K562 (cell line): ENCODE measurements at regions not wholly inside any gene's neighbourhood (a gene's known extent, or its start where the extent isn't known, plus 50 kb on each side); places are given as distances from the start of the nearest gene placed in this dataset.
A peak's percentile ranks its signal among the peaks of the same experiment; 100 is the strongest.

Experiments
- ATAC-seq: fragments of 200-7000 bp; cut with Tn5 transposase; 3 replicates; pipeline ENCODE4 v1.9.1; 2020; ENCODE audit warnings: moderate library complexity
- BruUV-seq: library from RNA; stranded (reverse); fragments of 400-500 nt; replicated peaks from 2 replicates; lab custom pipeline; 2021; lab: Mats Ljungman, UMichigan
- CTCF ChIA-PET: fragments of 300-600 bp; formaldehyde crosslinking; extraction: SDS; loops from one replicate; lab custom pipeline; 2021; ENCODE audit warnings: low intra/inter-chr PET ratio; lab: Yijun Ruan, JAX
- POLR2A ChIA-PET: fragments of 300-600, 350-650 bp; sonication (Branson Sonifier 250); formaldehyde crosslinking; extraction: SDS; loops from one replicate; lab custom pipeline; 2021; ENCODE audit warnings: antibody characterized with exemption, inconsistent platforms; lab: Yijun Ruan, JAX
- DNase-seq, 4 experiments: peaks; one replicate each; pipeline versions ENCODE4 v3.0.0 to v3.0.0-alpha.2; 2011 to 2018; ENCODE audit warnings: low spot score in 3 of 4, mixed read lengths in 3 of 4; ENCODE audit errors: extremely low read depth in 1 of 4
- FAIRE-seq: peaks from 2 replicates; lab custom pipeline; 2011; peaks lifted over from hg19 to GRCh38; lab: Jason Lieb, UNC
- H2AFZ ChIP-seq: 2 replicates; pipeline ENCODE4 v1.6.0; 2011; ENCODE audit warnings: low read depth, low read length, control low read depth, inconsistent platforms
- H3K27ac ChIP-seq: fragments of 200-600 bp; 3 replicates; pipeline ENCODE4 v1.8.0; 2011; ENCODE audit warnings: low read depth, mild to moderate bottlenecking, control low read depth, inconsistent platforms, low read length, moderate library complexity, mixed read lengths; ENCODE audit errors: extremely low read depth
- H3K27me3 ChIP-seq, 2 experiments: fragments of 300-600 bp in 1 of 2; 2 replicates in 1 of 2; 3 replicates in 1 of 2; pipeline versions ENCODE4 v1.6.0 to v1.8.0; 2011; ENCODE audit warnings: inconsistent platforms in 2 of 2, low read length in 2 of 2, mild to moderate bottlenecking in 1 of 2, mixed read lengths in 1 of 2, moderate library complexity in 1 of 2; ENCODE audit not compliant: control insufficient read depth in 2 of 2, insufficient read depth in 2 of 2
- H3K36me3 ChIP-seq: fragments of 300-600 bp; 3 replicates; pipeline ENCODE4 v1.8.0; 2011; ENCODE audit warnings: mild to moderate bottlenecking, low read length, inconsistent platforms; ENCODE audit not compliant: control insufficient read depth, insufficient read depth
- H3K4me1 ChIP-seq, 2 experiments: fragments of 200-600 bp in 1 of 2; replicated peaks in 1 of 2; 2 replicates in 1 of 2; 3 replicates in 1 of 2; pipeline versions ENCODE4 v1.5.1 to v1.8.0; 2011; ENCODE audit warnings: inconsistent platforms in 2 of 2, low read length in 2 of 2, mild to moderate bottlenecking in 1 of 2, mixed read lengths in 1 of 2, moderate library complexity in 1 of 2; ENCODE audit not compliant: control insufficient read depth in 2 of 2, insufficient read depth in 2 of 2
- H3K4me2 ChIP-seq: 2 replicates; pipeline ENCODE4 v1.6.1; 2011; ENCODE audit warnings: low read length, control low read depth, inconsistent platforms, mixed read lengths; ENCODE audit not compliant: insufficient read depth
- H3K4me3 ChIP-seq: fragments of 200-600 bp; sonication (generic), shearing (Covaris generic); 2 replicates; pipeline ENCODE4 v1.5.1; 2016; ENCODE audit warnings: control low read depth, inconsistent platforms
- H3K79me2 ChIP-seq: fragments of 200-600 bp; 3 replicates; pipeline ENCODE4 v1.8.0; 2011; ENCODE audit warnings: low read length, inconsistent platforms; ENCODE audit not compliant: control insufficient read depth, insufficient read depth
- H3K9ac ChIP-seq, 2 experiments: 2 replicates each; pipeline versions ENCODE4 v1.6.0 to v1.6.1; 2011; ENCODE audit warnings: low read depth in 2 of 2, low read length in 2 of 2, control low read depth in 1 of 2, inconsistent platforms in 1 of 2, mild to moderate bottlenecking in 1 of 2, mixed read lengths in 1 of 2; ENCODE audit not compliant: insufficient read depth in 1 of 2
- H3K9me1 ChIP-seq: one replicate; pipeline ENCODE4 v1.6.0; 2011; ENCODE audit warnings: inconsistent platforms, mild to moderate bottlenecking, low read length, moderate library complexity; ENCODE audit not compliant: control insufficient read depth, insufficient read depth
- H3K9me3 ChIP-seq: replicated peaks from 2 replicates; pipeline ENCODE4 v1.5.1; 2011; ENCODE audit warnings: low read depth, low read length, inconsistent platforms; ENCODE audit not compliant: control insufficient read depth, insufficient read depth
- H4K20me1 ChIP-seq: replicated peaks from 2 replicates; pipeline ENCODE4 v1.6.1; 2011; ENCODE audit warnings: low read length, inconsistent platforms, mixed read lengths; ENCODE audit not compliant: control insufficient read depth, insufficient read depth
- C11orf30 ChIP-seq: fragments of 450-650 bp; IDR thresholded peaks from 2 replicates; pipeline ENCODE4 v1.6.1; 2016; ENCODE audit warnings: low read depth, mild to moderate bottlenecking
- MAFF ChIP-seq: IDR thresholded peaks from 2 replicates; pipeline ENCODE4 v1.6.1; 2012; ENCODE audit warnings: low read length, improper control_type of control experiment
- MAFG ChIP-seq: fragments of 450-650 bp; conservative IDR thresholded peaks from 2 replicates; pipeline ENCODE4 v1.6.1; 2016; ENCODE audit warnings: missing genetic modification characterization, missing compliant biosample characterization
- MAFK ChIP-seq: IDR thresholded peaks from 2 replicates; pipeline ENCODE4 v1.6.1; 2011; ENCODE audit warnings: low read length, improper control_type of control experiment
- MEF2A ChIP-seq: IDR thresholded peaks from 2 replicates; pipeline ENCODE4 v1.6.1; 2011; ENCODE audit warnings: low read depth, mild to moderate bottlenecking, low read length, moderate library complexity; ENCODE audit not compliant: control insufficient read depth
- RBM14 ChIP-seq: fragments of 200-400 bp; formaldehyde crosslinking; IDR thresholded peaks from 2 replicates; pipeline ENCODE4 v1.6.1; 2018; ENCODE audit warnings: low read depth, mild to moderate bottlenecking, low read length, moderate library complexity, borderline replicate concordance; ENCODE audit not compliant: insufficient read depth
- RBM17 ChIP-seq: fragments of 200-400 bp; formaldehyde crosslinking; IDR thresholded peaks from 2 replicates; pipeline ENCODE4 v1.6.1; 2017; ENCODE audit warnings: low read depth, mild to moderate bottlenecking, low read length, borderline replicate concordance
- ZNF316 ChIP-seq: fragments of 450-650 bp; IDR thresholded peaks from 2 replicates; pipeline ENCODE4 v1.6.1; 2016
- WGBS: fragments of 100-300 bp; shearing (Covaris generic); methylation state at CpG from one replicate; pipeline ENCODE4 v1.1.6; 2016; ENCODE audit warnings: low coverage, mixed read lengths; ENCODE audit not compliant: insufficient coverage; ENCODE audit errors: missing lambda C conversion rate; 5-methylcytosine and 5-hydroxymethylcytosine counted together
- in situ Hi-C: fragments of 300-500 bp; cut with MboI; formaldehyde crosslinking; loops from 4 replicates; pipeline ENCODE4 v1.15.0; 2018; ENCODE audit warnings: inconsistent platforms, mixed read lengths
- intact Hi-C: fragments of 100-400 bp; cut with micrococcal nuclease; formaldehyde crosslinking; loops from 2 replicates; pipeline ENCODE4 v1.14.2; 2022
- TF ChIP-seq, protein P1 (sequence below): fragments of 450-650 bp; IDR thresholded peaks from 2 replicates; pipeline ENCODE4 v1.6.1; 2016

DNA sequence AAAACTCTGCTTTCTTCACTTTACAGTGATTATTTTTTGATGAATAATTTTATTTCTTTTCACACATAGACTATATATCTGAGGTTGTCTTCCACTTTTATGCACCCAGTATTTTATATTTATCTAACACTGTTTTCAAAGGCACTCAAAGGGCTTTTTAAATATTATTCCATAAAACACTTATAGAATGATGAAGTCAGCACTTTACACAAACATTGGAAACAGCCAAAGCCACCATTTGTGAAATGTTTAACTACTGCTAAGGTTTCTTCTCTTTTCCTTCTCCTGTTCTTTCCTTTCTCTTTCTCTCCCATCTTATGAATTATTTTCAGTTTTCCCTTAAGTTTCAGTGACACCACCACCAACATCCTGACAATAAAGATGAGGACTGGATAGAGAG, 317.7 kb upstream of the FAM78B start:
- H3K27ac ChIP-seq, result no peak overlapping the region
- no peaks in the 10 kb centered on the region for H3K36me3 ChIP-seq
- no peaks in the 10 kb centered on the region for H3K27me3 ChIP-seq
- H2AFZ ChIP-seq, result peak overlapping the region; percentile 61
- ATAC-seq (no peak), FAIRE-seq (no peak), DNase-seq (no peak)
- no peaks in the 10 kb centered on the region for H3K9me3 ChIP-seq
- no peak for TF ChIP-seq MEF2A
- TF ChIP-seq RBM14, result no peak
- TF ChIP-seq MAFG (tag), result peak; percentile 60; the same call in 1 of the 2 replicates
- peak; percentile 53; the same call in 1 of the 2 replicates for TF ChIP-seq MAFK
- TF ChIP-seq C11orf30, result peak; percentile 69; the same call in 1 of the 2 replicates
- TF ChIP-seq ZNF316, result peak; percentile 89
- TF ChIP-seq MAFF, result peak; percentile 45; the same call in 1 of the 2 replicates
- no peak overlapping the region for H3K9ac ChIP-seq
- no peaks in the 10 kb centered on the region for H3K79me2 ChIP-seq
- in situ Hi-C loops, result no loop called here
- BruUV-seq, result no TSS peak
- no peak overlapping the region for H3K4me3 ChIP-seq
- H3K9me1 ChIP-seq, result no peaks in the 10 kb centered on the region
- intact Hi-C loops, result no loop called here
- POLR2A ChIA-PET, result no interaction called here
- H4K20me1 ChIP-seq, result no peaks in the 10 kb centered on the region
- CTCF ChIA-PET, result no interaction called here
- 0 out of 2 replicates have a peak overlapping the region, but pooled peaks have one; percentile 15 for H3K4me2 ChIP-seq
- peaks cover 4 to 35% of the 10 kb centered on the region in 2 experiments; a peak in 4 of 5 replicates for H3K4me1 ChIP-seq

DNA sequence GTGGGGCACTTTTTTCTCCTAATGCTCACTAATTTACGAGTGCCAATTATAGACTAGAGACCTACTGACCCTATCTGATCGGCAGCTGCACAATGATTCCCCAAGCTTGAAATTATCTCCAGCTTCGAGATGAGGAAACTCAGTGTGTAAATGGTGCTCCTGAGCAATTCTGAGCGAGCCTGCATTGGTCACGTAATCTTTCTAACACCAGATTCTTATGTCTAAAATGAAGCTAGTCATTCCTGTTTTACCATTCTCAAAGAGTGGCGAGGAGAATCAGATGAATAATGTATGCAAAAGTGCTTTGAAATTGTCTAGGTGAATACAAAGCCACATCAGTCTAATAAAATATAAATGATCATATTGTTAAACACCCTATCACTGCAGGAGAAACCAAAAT, 318.1 kb upstream of the FAM78B start:
- in situ Hi-C loops, result no loop called here
- 20% methylated on average over 6 of the region's 6 CpGs for WGBS
- H3K9me3 ChIP-seq, result no peaks in the 10 kb centered on the region
- H3K79me2 ChIP-seq, result no peaks in the 10 kb centered on the region
- CTCF ChIA-PET, result no interaction called here
- no peak overlapping the region for H3K27ac ChIP-seq
- no TSS peak for BruUV-seq
- POLR2A ChIA-PET, result no interaction called here
- 0 out of 2 replicates have a peak overlapping the region, but pooled peaks have one; percentile 15 for H3K4me2 ChIP-seq
- peak in 1 of 4 experiments; percentile 31 for DNase-seq
- H4K20me1 ChIP-seq, result no peaks in the 10 kb centered on the region
- no peaks in the 10 kb centered on the region for H3K36me3 ChIP-seq
- intact Hi-C loops, result no loop called here
- H3K4me3 ChIP-seq, result no peak overlapping the region
- peaks cover 4 to 36% of the 10 kb centered on the region in 2 experiments; a peak in 4 of 5 replicates for H3K4me1 ChIP-seq
- H3K27me3 ChIP-seq, result no peaks in the 10 kb centered on the region
- ATAC-seq, result no peak
- H2AFZ ChIP-seq, result peak overlapping the region; percentile 61
- TF ChIP-seq, protein P1, sequence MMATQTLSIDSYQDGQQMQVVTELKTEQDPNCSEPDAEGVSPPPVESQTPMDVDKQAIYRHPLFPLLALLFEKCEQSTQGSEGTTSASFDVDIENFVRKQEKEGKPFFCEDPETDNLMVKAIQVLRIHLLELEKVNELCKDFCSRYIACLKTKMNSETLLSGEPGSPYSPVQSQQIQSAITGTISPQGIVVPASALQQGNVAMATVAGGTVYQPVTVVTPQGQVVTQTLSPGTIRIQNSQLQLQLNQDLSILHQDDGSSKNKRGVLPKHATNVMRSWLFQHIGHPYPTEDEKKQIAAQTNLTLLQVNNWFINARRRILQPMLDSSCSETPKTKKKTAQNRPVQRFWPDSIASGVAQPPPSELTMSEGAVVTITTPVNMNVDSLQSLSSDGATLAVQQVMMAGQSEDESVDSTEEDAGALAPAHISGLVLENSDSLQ, result 0 out of 2 replicates have a peak, but pooled peaks have one; percentile 19
- TF ChIP-seq RBM17, result no peak
- no peak for FAIRE-seq
- no peak overlapping the region for H3K9ac ChIP-seq
- no peaks in the 10 kb centered on the region for H3K9me1 ChIP-seq
